RCC 7860 (cell line): ENCODE measurements at regions not wholly inside any gene's neighbourhood (a gene's known extent, or its start where the extent isn't known, plus 50 kb on each side); places are given as distances from the start of the nearest gene placed in this dataset.
"Not testable (repeated sequence)": the region's sequence is repeated elsewhere in the genome, so short reads cannot be mapped to it uniquely, and the experiment has no call there.

ENCODE experiments used
- DNase-seq: peaks from one replicate; pipeline ENCODE4 v3.0.0-alpha.2; 2015; ENCODE audit warnings: low spot score
- FAIRE-seq: peaks from 2 replicates; lab custom pipeline; 2012; peaks lifted over from hg19 to GRCh38; lab: Jason Lieb, UNC

- FAIRE-seq (no peak), DNase-seq (no peak)
These were observed 307.1 kb upstream of the C1orf174 start for GRCh38 chr1:4207183-4207582.

- FAIRE-seq (no peak), DNase-seq (no peak)
These were observed 308.0 kb upstream of the C1orf174 start for GRCh38 chr1:4207842-4208692.

GRCh38 chr1:4210043-4210442 lies 310.0 kb upstream of the C1orf174 start:
- FAIRE-seq (no peak), DNase-seq (no peak)

- FAIRE-seq (no peak), DNase-seq (no peak)
These were observed 312.7 kb upstream of the C1orf174 start for GRCh38 chr1:4212796-4213195.

GRCh38 chr1:4213366-4213973 lies 313.4 kb upstream of the C1orf174 start:
- FAIRE-seq (no peak), DNase-seq (no peak)

GRCh38 chr1:4214826-4215225 lies 314.8 kb upstream of the C1orf174 start:
- FAIRE-seq = no peak

GRCh38 chr1:4215391-4215790 lies 315.3 kb upstream of the C1orf174 start:
- FAIRE-seq = no peak
- DNase-seq = no peak

More at GRCh38 chr1:4214826-4215225, 314.8 kb upstream of the C1orf174 start:
- DNase-seq = no peak

- no peak for FAIRE-seq
- no peak for DNase-seq
These were observed 316.2 kb upstream of the C1orf174 start for GRCh38 chr1:4216231-4216630.

GRCh38 chr1:4218619-4219018 lies 318.5 kb upstream of the C1orf174 start:
- no peak for FAIRE-seq
- no peak for DNase-seq

GRCh38 chr1:4219111-4219510 lies 319.0 kb upstream of the C1orf174 start:
- FAIRE-seq (no peak), DNase-seq (no peak)

- DNase-seq (no peak), FAIRE-seq (no peak)
These were observed 319.8 kb upstream of the C1orf174 start for GRCh38 chr1:4219826-4220225.

GRCh38 chr1:4220362-4220761 lies 320.3 kb upstream of the C1orf174 start:
- no peak for FAIRE-seq
- no peak for DNase-seq

GRCh38 chr1:4221107-4221506 lies 321.0 kb upstream of the C1orf174 start:
- DNase-seq (no peak), FAIRE-seq (no peak)

- DNase-seq (no peak), FAIRE-seq (no peak)
These were observed 324.8 kb upstream of the C1orf174 start for GRCh38 chr1:4224684-4225467.

- DNase-seq (no peak), FAIRE-seq (no peak)
These were observed 327.9 kb upstream of the C1orf174 start for GRCh38 chr1:4227986-4228385.

GRCh38 chr1:4253935-4254334 lies 353.9 kb upstream of the C1orf174 start:
- FAIRE-seq = no peak
- DNase-seq = no peak

- FAIRE-seq = no peak
- DNase-seq = no peak
These were observed 356.3 kb upstream of the C1orf174 start for GRCh38 chr1:4256351-4256750.

- not testable (repeated sequence) for FAIRE-seq, DNase-seq
These were observed 358.2 kb upstream of the C1orf174 start for GRCh38 chr1:4258146-4258777.

- no peak for DNase-seq
- FAIRE-seq = no peak
These were observed 361.3 kb upstream of the C1orf174 start for GRCh38 chr1:4261327-4261726.

GRCh38 chr1:4262665-4263064 lies 362.6 kb upstream of the C1orf174 start:
- FAIRE-seq = no peak

GRCh38 chr1:4263699-4264098 lies 363.6 kb upstream of the C1orf174 start:
- DNase-seq (no peak), FAIRE-seq (no peak)

More at GRCh38 chr1:4262665-4263064, 362.6 kb upstream of the C1orf174 start:
- DNase-seq = no peak
